K562 (cell line): ENCODE measurements at regions not wholly inside any gene's neighbourhood (a gene's known extent, or its start where the extent isn't known, plus 50 kb on each side); places are given as distances from the start of the nearest gene placed in this dataset.
A peak's percentile ranks its signal among the peaks of the same experiment; 100 is the strongest.

ENCODE experiments used
- ATAC-seq: fragments of 200-7000 bp; cut with Tn5 transposase; 3 replicates; pipeline ENCODE4 v1.9.1; 2020; ENCODE audit warnings: moderate library complexity
- BruUV-seq: library from RNA; stranded (reverse); fragments of 400-500 nt; replicated peaks from 2 replicates; lab custom pipeline; 2021; lab: Mats Ljungman, UMichigan
- CTCF ChIA-PET: fragments of 300-600 bp; formaldehyde crosslinking; extraction: SDS; loops from one replicate; lab custom pipeline; 2021; ENCODE audit warnings: low intra/inter-chr PET ratio; lab: Yijun Ruan, JAX
- POLR2A ChIA-PET: fragments of 300-600, 350-650 bp; sonication (Branson Sonifier 250); formaldehyde crosslinking; extraction: SDS; loops from one replicate; lab custom pipeline; 2021; ENCODE audit warnings: antibody characterized with exemption, inconsistent platforms; lab: Yijun Ruan, JAX
- DNase-seq, 4 experiments: peaks; one replicate each; pipeline versions ENCODE4 v3.0.0 to v3.0.0-alpha.2; 2011 to 2018; ENCODE audit warnings: low spot score in 3 of 4, mixed read lengths in 3 of 4; ENCODE audit errors: extremely low read depth in 1 of 4
- FAIRE-seq: peaks from 2 replicates; lab custom pipeline; 2011; peaks lifted over from hg19 to GRCh38; lab: Jason Lieb, UNC
- H2AFZ ChIP-seq: 2 replicates; pipeline ENCODE4 v1.6.0; 2011; ENCODE audit warnings: low read depth, low read length, control low read depth, inconsistent platforms
- H3K27ac ChIP-seq: fragments of 200-600 bp; 3 replicates; pipeline ENCODE4 v1.8.0; 2011; ENCODE audit warnings: low read depth, mild to moderate bottlenecking, control low read depth, inconsistent platforms, low read length, moderate library complexity, mixed read lengths; ENCODE audit errors: extremely low read depth
- H3K27me3 ChIP-seq, 2 experiments: fragments of 300-600 bp in 1 of 2; 2 replicates in 1 of 2; 3 replicates in 1 of 2; pipeline versions ENCODE4 v1.6.0 to v1.8.0; 2011; ENCODE audit warnings: inconsistent platforms in 2 of 2, low read length in 2 of 2, mild to moderate bottlenecking in 1 of 2, mixed read lengths in 1 of 2, moderate library complexity in 1 of 2; ENCODE audit not compliant: control insufficient read depth in 2 of 2, insufficient read depth in 2 of 2
- H3K36me3 ChIP-seq: fragments of 300-600 bp; 3 replicates; pipeline ENCODE4 v1.8.0; 2011; ENCODE audit warnings: mild to moderate bottlenecking, low read length, inconsistent platforms; ENCODE audit not compliant: control insufficient read depth, insufficient read depth
- H3K4me1 ChIP-seq, 2 experiments: fragments of 200-600 bp in 1 of 2; replicated peaks in 1 of 2; 2 replicates in 1 of 2; 3 replicates in 1 of 2; pipeline versions ENCODE4 v1.5.1 to v1.8.0; 2011; ENCODE audit warnings: inconsistent platforms in 2 of 2, low read length in 2 of 2, mild to moderate bottlenecking in 1 of 2, mixed read lengths in 1 of 2, moderate library complexity in 1 of 2; ENCODE audit not compliant: control insufficient read depth in 2 of 2, insufficient read depth in 2 of 2
- H3K4me2 ChIP-seq: 2 replicates; pipeline ENCODE4 v1.6.1; 2011; ENCODE audit warnings: low read length, control low read depth, inconsistent platforms, mixed read lengths; ENCODE audit not compliant: insufficient read depth
- H3K4me3 ChIP-seq: fragments of 200-600 bp; sonication (generic), shearing (Covaris generic); 2 replicates; pipeline ENCODE4 v1.5.1; 2016; ENCODE audit warnings: control low read depth, inconsistent platforms
- H3K79me2 ChIP-seq: fragments of 200-600 bp; 3 replicates; pipeline ENCODE4 v1.8.0; 2011; ENCODE audit warnings: low read length, inconsistent platforms; ENCODE audit not compliant: control insufficient read depth, insufficient read depth
- H3K9ac ChIP-seq, 2 experiments: 2 replicates each; pipeline versions ENCODE4 v1.6.0 to v1.6.1; 2011; ENCODE audit warnings: low read depth in 2 of 2, low read length in 2 of 2, control low read depth in 1 of 2, inconsistent platforms in 1 of 2, mild to moderate bottlenecking in 1 of 2, mixed read lengths in 1 of 2; ENCODE audit not compliant: insufficient read depth in 1 of 2
- H3K9me1 ChIP-seq: one replicate; pipeline ENCODE4 v1.6.0; 2011; ENCODE audit warnings: inconsistent platforms, mild to moderate bottlenecking, low read length, moderate library complexity; ENCODE audit not compliant: control insufficient read depth, insufficient read depth
- H3K9me3 ChIP-seq: replicated peaks from 2 replicates; pipeline ENCODE4 v1.5.1; 2011; ENCODE audit warnings: low read depth, low read length, inconsistent platforms; ENCODE audit not compliant: control insufficient read depth, insufficient read depth
- H4K20me1 ChIP-seq: replicated peaks from 2 replicates; pipeline ENCODE4 v1.6.1; 2011; ENCODE audit warnings: low read length, inconsistent platforms, mixed read lengths; ENCODE audit not compliant: control insufficient read depth, insufficient read depth
- CREBBP ChIP-seq: IDR thresholded peaks from one replicate; pipeline ENCODE4 v1.6.1; 2012; ENCODE audit warnings: low read depth, mild to moderate bottlenecking, control low read depth, inconsistent platforms, low read length
- GTF2A2 ChIP-seq: IDR thresholded peaks from 2 replicates; pipeline ENCODE4 v1.6.1; 2016; ENCODE audit warnings: mild to moderate bottlenecking, missing genetic modification characterization, missing compliant biosample characterization
- POLR2H ChIP-seq: IDR thresholded peaks from 2 replicates; pipeline ENCODE4 v1.6.1; 2016; ENCODE audit warnings: missing genetic modification characterization, low read depth, mild to moderate bottlenecking, control low read depth, missing compliant biosample characterization, moderate library complexity
- RAD51 ChIP-seq: fragments of 450-650 bp; IDR thresholded peaks from 2 replicates; pipeline ENCODE4 v1.7.1; 2016; ENCODE audit warnings: low read depth, mild to moderate bottlenecking, borderline replicate concordance
- SMARCB1 ChIP-seq: IDR thresholded peaks from 2 replicates; pipeline ENCODE4 v1.6.1; 2011; ENCODE audit warnings: improper control_type of control experiment, low read depth; ENCODE audit not compliant: insufficient read length
- STAT5A ChIP-seq: IDR thresholded peaks from 2 replicates; pipeline ENCODE4 v1.6.1; 2012; ENCODE audit warnings: low read length, inconsistent platforms, borderline replicate concordance
- TARDBP ChIP-seq: fragments of 450-650 bp; IDR thresholded peaks from 2 replicates; pipeline ENCODE4 v1.6.1; 2016
- ZNF354B ChIP-seq: fragments of 250-450 bp; sonication (Bioruptor Pico); IDR thresholded peaks from 2 replicates; pipeline ENCODE4 v1.4.0; 2020
- ZNF785 ChIP-seq: fragments of 250-450 bp; sonication (Bioruptor Pico); IDR thresholded peaks from 2 replicates; pipeline ENCODE4 v1.4.0; 2020; ENCODE audit warnings: mild to moderate bottlenecking
- ZNF79 ChIP-seq: fragments of 250-450 bp; sonication (Bioruptor Pico); IDR thresholded peaks from 2 replicates; pipeline ENCODE4 v1.4.0; 2020; ENCODE audit warnings: low read depth, mild to moderate bottlenecking, moderate library complexity
- WGBS: fragments of 100-300 bp; shearing (Covaris generic); methylation state at CpG from one replicate; pipeline ENCODE4 v1.1.6; 2016; ENCODE audit warnings: low coverage, mixed read lengths; ENCODE audit not compliant: insufficient coverage; ENCODE audit errors: missing lambda C conversion rate; 5-methylcytosine and 5-hydroxymethylcytosine counted together
- in situ Hi-C: fragments of 300-500 bp; cut with MboI; formaldehyde crosslinking; loops from 4 replicates; pipeline ENCODE4 v1.15.0; 2018; ENCODE audit warnings: inconsistent platforms, mixed read lengths
- intact Hi-C: fragments of 100-400 bp; cut with micrococcal nuclease; formaldehyde crosslinking; loops from 2 replicates; pipeline ENCODE4 v1.14.2; 2022
- TF ChIP-seq, protein P1 (sequence below): sonication (generic); formaldehyde crosslinking; IDR thresholded peaks from 2 replicates; pipeline ENCODE4 v1.8.1; 2023; ENCODE audit warnings: mild to moderate bottlenecking, missing genetic modification reagents

DNA sequence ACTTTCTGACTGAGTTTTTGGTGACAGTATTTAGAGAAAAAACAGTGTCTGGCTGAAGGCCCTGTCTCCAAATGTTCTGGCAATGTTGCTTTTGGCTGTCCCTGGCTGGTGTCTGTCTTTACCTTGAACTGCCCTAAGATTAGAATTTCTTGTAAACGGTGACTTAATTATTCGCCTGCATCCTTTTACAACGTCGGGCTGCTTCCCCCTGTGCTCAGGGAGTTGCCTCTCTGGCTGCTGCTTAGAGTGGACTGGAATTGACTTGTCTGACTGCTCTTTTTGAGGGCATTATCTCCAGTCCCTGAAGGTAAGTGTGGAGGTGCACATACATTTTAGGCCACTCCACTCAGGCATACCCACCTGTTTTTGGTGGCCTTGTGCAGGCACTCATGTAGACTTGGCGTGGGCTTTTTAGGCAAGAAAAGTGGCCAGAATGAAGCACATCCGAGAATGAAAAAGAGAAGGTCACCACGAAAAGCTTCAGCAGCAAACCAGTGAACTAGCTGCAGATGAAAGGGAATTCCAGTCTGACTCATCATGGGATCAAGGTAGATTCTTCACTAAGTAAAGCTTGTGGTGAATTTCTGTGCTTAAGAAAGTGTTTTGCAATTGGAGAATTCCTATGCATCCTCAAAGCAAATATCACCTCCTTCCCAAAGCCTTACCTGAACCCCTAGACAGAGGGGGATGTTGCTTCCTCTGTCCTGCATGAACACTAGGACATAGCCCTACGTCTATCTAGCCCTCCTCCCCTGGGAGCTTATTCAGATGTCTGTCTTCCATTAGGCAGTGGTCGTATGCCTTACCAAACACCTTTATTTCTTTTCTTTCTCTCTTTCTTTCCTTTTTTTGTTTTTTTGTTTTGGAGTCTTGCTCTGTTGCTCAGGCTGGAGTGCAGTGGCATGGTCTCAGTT lies 230.3 kb upstream of the TRIB2 start:
- Histone ChIP-seq H3K4me3 (no peak overlapping the region), H3K27ac (no peak overlapping the region), H3K27me3 (no peaks in the 10 kb centered on the region), H3K9ac (no peak overlapping the region), H3K9me1 (no peaks in the 10 kb centered on the region), H3K79me2 (no peaks in the 10 kb centered on the region), H3K4me1 (no peaks in the 10 kb centered on the region), H3K4me2 (no peak overlapping the region), H3K36me3 (no peaks in the 10 kb centered on the region), H4K20me1 (no peaks in the 10 kb centered on the region)
- ATAC-seq (peak; percentile 47; the same call in 1 of the 3 replicates), DNase-seq (no peak)
- intact Hi-C loops = no loop called here
- WGBS = 61% methylated on average over 8 of the region's 9 CpGs
- TF ChIP-seq ZNF354B (CRISPR knock-in tag) (no peak), STAT5A (no peak)
- TF ChIP-seq, all 486 proteins: peak for 0
- Histone ChIP-seq H3K9me3 (no peaks in the 10 kb centered on the region; the same call in 1 of the 2 replicates), H2AFZ (no peak overlapping the region)
- CTCF ChIA-PET = no interaction called here
- in situ Hi-C loops = no loop called here
- peak; percentile 19 for FAIRE-seq
- no TSS peak for BruUV-seq
- POLR2A ChIA-PET = no interaction called here

DNA sequence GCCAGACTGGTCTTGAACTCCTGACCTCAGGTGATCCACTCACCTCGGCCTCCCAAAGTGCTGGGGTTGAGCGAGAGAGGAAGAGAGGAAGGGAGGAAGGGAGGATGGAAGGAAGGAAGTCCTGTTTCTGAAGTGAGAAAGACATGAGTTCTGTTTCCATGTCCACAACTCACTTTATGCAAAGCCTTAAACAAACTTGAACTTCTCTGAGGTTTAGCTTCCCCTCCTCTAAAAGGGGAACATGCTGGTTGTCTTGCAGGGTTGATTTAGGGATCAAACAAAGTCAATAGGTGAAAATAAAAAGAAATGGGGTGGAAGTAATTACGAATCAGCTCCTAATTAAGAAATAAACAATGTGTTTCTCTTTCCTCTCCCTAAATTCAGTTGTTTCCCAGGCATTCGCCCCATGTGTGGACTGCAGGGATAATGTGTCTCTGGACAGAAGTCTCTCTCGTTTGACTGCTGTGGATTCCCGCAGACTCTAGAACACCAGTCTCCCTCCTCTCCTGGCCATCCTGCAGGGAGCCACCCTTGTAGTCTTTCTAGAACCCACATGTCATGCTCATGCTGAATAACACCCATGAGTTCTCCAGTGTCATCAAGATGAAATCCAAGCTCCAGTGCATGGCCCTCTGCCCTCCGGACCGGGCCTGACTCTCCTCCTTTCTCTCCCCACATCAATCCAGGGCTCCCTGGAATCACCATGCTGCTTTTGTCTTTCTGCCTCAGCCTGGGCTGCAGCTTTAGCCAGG lies 229.3 kb upstream of the TRIB2 start:
- H3K27ac ChIP-seq = no peak overlapping the region
- CTCF ChIA-PET = no interaction called here
- H4K20me1 ChIP-seq = no peaks in the 10 kb centered on the region
- BruUV-seq = no TSS peak
- H3K4me1 ChIP-seq = no peaks in the 10 kb centered on the region
- no peak overlapping the region for H3K9ac ChIP-seq
- H3K4me3 ChIP-seq = no peak overlapping the region
- in situ Hi-C loops = no loop called here
- no peak for ATAC-seq
- H3K27me3 ChIP-seq = no peaks in the 10 kb centered on the region
- H2AFZ ChIP-seq = no peak overlapping the region
- WGBS = 73% methylated on average over 6 of the region's 8 CpGs
- DNase-seq = no peak
- intact Hi-C loops = no loop called here
- H3K36me3 ChIP-seq = no peaks in the 10 kb centered on the region
- no peaks in the 10 kb centered on the region for H3K79me2 ChIP-seq
- H3K4me2 ChIP-seq = no peak overlapping the region
- no peaks in the 10 kb centered on the region; the same call in 1 of the 2 replicates for H3K9me3 ChIP-seq
- FAIRE-seq = no peak
- H3K9me1 ChIP-seq = no peaks in the 10 kb centered on the region
- POLR2A ChIA-PET = no interaction called here
- TF ChIP-seq GTF2A2 (tag) = no peak
- no peak for TF ChIP-seq SMARCB1
- no peak for TF ChIP-seq RAD51
- TF ChIP-seq CREBBP = no peak
- TF ChIP-seq, protein P1, sequence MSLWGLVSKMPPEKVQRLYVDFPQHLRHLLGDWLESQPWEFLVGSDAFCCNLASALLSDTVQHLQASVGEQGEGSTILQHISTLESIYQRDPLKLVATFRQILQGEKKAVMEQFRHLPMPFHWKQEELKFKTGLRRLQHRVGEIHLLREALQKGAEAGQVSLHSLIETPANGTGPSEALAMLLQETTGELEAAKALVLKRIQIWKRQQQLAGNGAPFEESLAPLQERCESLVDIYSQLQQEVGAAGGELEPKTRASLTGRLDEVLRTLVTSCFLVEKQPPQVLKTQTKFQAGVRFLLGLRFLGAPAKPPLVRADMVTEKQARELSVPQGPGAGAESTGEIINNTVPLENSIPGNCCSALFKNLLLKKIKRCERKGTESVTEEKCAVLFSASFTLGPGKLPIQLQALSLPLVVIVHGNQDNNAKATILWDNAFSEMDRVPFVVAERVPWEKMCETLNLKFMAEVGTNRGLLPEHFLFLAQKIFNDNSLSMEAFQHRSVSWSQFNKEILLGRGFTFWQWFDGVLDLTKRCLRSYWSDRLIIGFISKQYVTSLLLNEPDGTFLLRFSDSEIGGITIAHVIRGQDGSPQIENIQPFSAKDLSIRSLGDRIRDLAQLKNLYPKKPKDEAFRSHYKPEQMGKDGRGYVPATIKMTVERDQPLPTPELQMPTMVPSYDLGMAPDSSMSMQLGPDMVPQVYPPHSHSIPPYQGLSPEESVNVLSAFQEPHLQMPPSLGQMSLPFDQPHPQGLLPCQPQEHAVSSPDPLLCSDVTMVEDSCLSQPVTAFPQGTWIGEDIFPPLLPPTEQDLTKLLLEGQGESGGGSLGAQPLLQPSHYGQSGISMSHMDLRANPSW = no peak
- no peak for TF ChIP-seq ZNF79 (CRISPR knock-in tag)
- no peak for TF ChIP-seq TARDBP
- no peak for TF ChIP-seq ZNF785 (CRISPR knock-in tag)
- TF ChIP-seq POLR2H (tag) = no peak
